Stimulated activated naive B cell treated with anti-CD40 and anti-IgM and Interleukin-4, amounts not matched to agents 10 μg/mL and 1 μg/mL and 100 μg/mL, for 72 hours (primary cell): ENCODE measurements at regions not wholly inside any gene's neighbourhood (a gene's known extent, or its start where the extent isn't known, plus 50 kb on each side); places are given as distances from the start of the nearest gene placed in this dataset.

Experiments used
- ATAC-seq, 2 donors: fragments of 150-1000 bp; cut with Tn5 transposase; replicated peaks; 2 replicates each; pipeline ENCODE4 v1.10.0; 2021; ENCODE audit warnings: moderate library complexity in 1 of 2
- DNase-seq: peaks from one replicate; pipeline ENCODE4 v3.0.0; 2021
- H3K27ac Mint-ChIP-seq: one replicate; pipeline ENCODE4 v1.8.0; 2022; ENCODE audit warnings: mild to moderate bottlenecking, mixed read lengths
- H3K27me3 Mint-ChIP-seq, 2 donors: one replicate each; pipeline ENCODE4 v1.8.0; 2022; ENCODE audit warnings: mixed read lengths in 2 of 2
- H3K36me3 Mint-ChIP-seq, 2 donors: one replicate each; pipeline ENCODE4 v1.8.0; 2022; ENCODE audit warnings: mixed read lengths in 2 of 2, mild to moderate bottlenecking in 1 of 2
- H3K4me1 Mint-ChIP-seq, 2 donors: one replicate each; pipeline ENCODE4 v1.8.0; 2022; ENCODE audit warnings: mixed read lengths in 2 of 2, mild to moderate bottlenecking in 1 of 2
- H3K4me3 Mint-ChIP-seq, 2 donors: one replicate each; pipeline ENCODE4 v1.8.0; 2022; ENCODE audit warnings: mild to moderate bottlenecking in 2 of 2, mixed read lengths in 2 of 2, moderate library complexity in 1 of 2
- H3K9me3 Mint-ChIP-seq, 2 donors: one replicate each; pipeline ENCODE4 v1.8.0; 2022; ENCODE audit warnings: mixed read lengths in 2 of 2, mild to moderate bottlenecking in 1 of 2

DNA sequence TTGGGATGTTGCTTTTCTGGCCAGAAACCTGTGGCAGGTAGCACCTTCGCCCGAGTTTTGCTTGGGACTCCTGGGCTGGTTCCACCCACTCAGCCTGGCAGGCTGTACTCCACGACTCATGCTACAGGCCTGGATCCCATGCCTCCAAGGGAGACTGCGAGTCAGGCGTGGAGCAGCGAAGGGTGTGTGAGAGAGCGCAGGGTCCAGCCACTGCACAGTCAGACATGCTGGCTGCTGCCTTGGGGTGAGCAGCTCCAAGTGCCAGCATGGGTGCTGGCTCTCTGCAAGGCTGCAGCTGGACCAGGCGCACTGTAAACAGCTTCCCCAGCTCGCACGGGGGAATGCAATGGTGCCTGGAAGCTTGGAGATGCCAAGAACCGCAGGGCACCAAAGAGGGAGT lies 249.6 kb upstream of the EDIL3 start:
- Mint-ChIP-seq H3K4me1 (no peaks in the 10 kb centered on the region), H3K4me3 (no peak overlapping the region), H3K9me3 (peaks cover 0 to 9% of the 10 kb centered on the region in 2 donors), H3K27ac (no peak overlapping the region), H3K36me3 (no peaks in the 10 kb centered on the region), H3K27me3 (no peaks in the 10 kb centered on the region)
- ATAC-seq (peak in 1 of 2 donors; percentile 18), DNase-seq (no peak)

DNA sequence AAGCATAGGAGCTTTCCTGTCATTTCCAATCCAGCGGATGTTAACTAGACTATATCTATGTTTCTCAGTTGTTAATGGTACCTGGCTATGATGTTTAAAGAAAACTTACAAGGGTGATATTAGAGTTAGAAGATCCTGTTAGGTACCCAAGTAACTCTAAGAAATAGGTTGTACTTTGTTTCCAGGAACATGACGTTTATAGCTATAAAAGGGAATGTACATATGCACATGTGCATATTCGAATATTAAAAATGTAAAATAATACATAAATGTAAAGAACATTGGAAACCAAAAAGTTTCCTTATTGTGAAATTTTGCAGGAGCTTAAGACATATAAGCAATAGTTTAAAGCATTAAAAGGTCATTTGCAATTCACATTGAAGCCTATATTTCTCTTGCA lies 247.7 kb upstream of the EDIL3 start:
- Mint-ChIP-seq H3K4me3 (no peak overlapping the region), H3K9me3 (peaks cover 0 to 9% of the 10 kb centered on the region in 2 donors), H3K36me3 (no peaks in the 10 kb centered on the region), H3K4me1 (no peaks in the 10 kb centered on the region), H3K27me3 (no peaks in the 10 kb centered on the region), H3K27ac (no peak overlapping the region)
- ATAC-seq (no peak), DNase-seq (no peak)

DNA sequence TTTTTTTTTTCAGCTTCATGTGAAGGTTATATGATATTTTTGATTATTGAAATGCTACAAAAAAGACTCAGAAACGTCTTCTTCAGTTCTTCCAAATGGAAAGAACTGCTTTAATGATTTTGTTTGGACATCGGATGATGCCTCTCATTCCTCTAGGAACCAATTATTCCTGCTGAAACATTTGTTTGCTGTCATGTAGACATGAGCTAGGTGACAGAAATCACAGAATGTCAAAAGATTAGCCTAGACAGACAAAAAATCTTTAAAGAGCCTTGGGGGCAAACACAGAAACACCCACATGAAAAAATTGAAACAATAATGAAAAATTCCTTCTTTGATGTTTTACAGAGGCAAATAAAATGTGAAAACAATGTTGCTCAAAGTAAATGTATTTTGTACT lies 244.2 kb upstream of the EDIL3 start:
- peaks cover 0 to 9% of the 10 kb centered on the region in 2 donors for H3K9me3 Mint-ChIP-seq
- H3K4me3 Mint-ChIP-seq = no peak overlapping the region
- no peaks in the 10 kb centered on the region for H3K27me3 Mint-ChIP-seq
- ATAC-seq (no peak), DNase-seq (no peak)
- H3K27ac Mint-ChIP-seq = no peak overlapping the region
- no peaks in the 10 kb centered on the region for H3K36me3 Mint-ChIP-seq
- no peaks in the 10 kb centered on the region for H3K4me1 Mint-ChIP-seq

DNA sequence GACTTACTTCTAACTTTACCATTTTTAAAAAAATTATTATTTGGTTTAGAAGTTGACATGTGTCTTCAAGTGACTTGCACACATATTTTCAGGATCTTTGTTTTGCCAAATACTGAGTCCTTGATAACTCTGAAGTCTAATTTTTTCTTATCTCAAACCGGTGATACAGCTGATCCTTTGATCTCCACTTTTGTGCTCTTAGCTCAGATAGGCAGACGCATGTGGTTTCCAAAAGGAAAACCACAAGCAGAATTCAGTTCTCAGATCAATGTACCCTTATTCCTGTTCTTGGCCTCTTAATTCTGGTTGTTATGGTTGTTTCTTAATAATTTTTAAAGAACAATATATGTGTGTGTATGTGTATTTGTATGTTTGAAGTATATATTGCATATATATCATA lies 238.3 kb upstream of the EDIL3 start:
- Mint-ChIP-seq H3K4me3 (no peak overlapping the region), H3K27ac (no peak overlapping the region), H3K4me1 (no peaks in the 10 kb centered on the region), H3K27me3 (no peaks in the 10 kb centered on the region), H3K9me3 (no peaks in the 10 kb centered on the region), H3K36me3 (no peaks in the 10 kb centered on the region)
- ATAC-seq (no peak), DNase-seq (no peak)

DNA sequence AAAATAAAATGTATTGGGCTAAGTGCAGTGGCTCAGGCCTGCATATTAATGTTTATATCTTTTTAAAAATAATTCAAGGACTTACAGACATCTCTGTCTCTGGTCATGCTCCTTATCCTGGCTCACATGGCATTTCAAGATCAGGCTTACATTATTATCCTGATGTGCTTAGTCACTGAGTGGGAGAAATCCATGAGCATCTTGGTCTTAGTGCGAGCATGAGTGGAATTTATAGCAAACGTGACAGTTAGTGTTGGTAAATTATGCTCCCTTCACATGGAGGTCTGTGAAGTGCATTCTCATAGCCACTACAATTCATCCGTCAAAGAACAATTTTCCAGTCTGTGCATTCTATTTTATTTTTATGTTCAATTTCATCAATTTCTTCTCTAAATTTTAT lies 237.8 kb upstream of the EDIL3 start:
- H3K4me3 Mint-ChIP-seq = no peak overlapping the region
- H3K27me3 Mint-ChIP-seq = no peaks in the 10 kb centered on the region
- no peaks in the 10 kb centered on the region for H3K9me3 Mint-ChIP-seq
- DNase-seq = no peak
- no peaks in the 10 kb centered on the region for H3K36me3 Mint-ChIP-seq
- no peak overlapping the region for H3K27ac Mint-ChIP-seq
- ATAC-seq = no peak
- H3K4me1 Mint-ChIP-seq = no peaks in the 10 kb centered on the region

DNA sequence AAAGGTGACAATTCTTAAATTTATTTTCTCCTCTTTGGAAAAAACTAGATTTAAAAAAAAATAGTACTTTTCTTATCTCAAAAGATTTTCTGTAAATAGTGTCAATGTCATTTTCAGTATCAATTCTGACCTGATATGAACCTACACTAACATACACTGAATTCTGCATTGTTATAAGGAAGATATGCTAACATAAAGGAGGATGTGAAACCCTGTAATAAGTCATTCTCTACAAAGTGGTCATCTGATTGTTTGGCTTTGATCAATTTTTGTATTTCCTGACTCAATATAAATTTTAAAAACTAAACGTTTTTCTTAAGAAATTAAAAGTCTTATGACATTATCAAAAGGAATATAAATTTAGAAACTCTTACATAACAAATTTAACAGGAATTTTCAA lies 233.6 kb upstream of the EDIL3 start:
- no peak overlapping the region for H3K4me3 Mint-ChIP-seq
- no peaks in the 10 kb centered on the region for H3K36me3 Mint-ChIP-seq
- H3K27me3 Mint-ChIP-seq = no peaks in the 10 kb centered on the region
- no peak overlapping the region for H3K27ac Mint-ChIP-seq
- H3K4me1 Mint-ChIP-seq = no peaks in the 10 kb centered on the region
- no peaks in the 10 kb centered on the region for H3K9me3 Mint-ChIP-seq
- ATAC-seq = peak; percentile 46 to 68
- no peak for DNase-seq

DNA sequence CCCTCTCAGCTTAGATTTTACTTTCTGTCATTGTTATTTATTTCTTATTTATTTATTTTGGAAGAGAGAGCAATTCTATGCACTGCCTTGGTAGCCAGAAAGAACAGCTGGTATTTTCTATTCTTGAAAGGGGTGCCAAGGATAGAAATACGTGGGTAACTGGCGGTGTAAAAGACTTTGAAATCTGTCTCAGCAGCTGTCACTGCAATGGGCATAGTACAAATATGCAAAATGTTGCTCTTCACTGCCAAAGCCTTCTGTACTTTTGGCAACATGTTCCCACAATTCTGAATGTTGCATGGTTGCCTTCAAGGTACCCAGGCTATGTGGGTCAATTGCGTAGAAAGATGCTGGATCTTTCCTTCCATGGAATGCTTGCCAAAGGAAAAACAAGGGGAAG lies 230.2 kb upstream of the EDIL3 start:
- no peaks in the 10 kb centered on the region for H3K9me3 Mint-ChIP-seq
- ATAC-seq = no peak
- H3K27ac Mint-ChIP-seq = no peak overlapping the region
- no peak overlapping the region for H3K4me3 Mint-ChIP-seq
- no peak for DNase-seq
- no peaks in the 10 kb centered on the region for H3K4me1 Mint-ChIP-seq
- no peaks in the 10 kb centered on the region for H3K36me3 Mint-ChIP-seq
- no peaks in the 10 kb centered on the region for H3K27me3 Mint-ChIP-seq

DNA sequence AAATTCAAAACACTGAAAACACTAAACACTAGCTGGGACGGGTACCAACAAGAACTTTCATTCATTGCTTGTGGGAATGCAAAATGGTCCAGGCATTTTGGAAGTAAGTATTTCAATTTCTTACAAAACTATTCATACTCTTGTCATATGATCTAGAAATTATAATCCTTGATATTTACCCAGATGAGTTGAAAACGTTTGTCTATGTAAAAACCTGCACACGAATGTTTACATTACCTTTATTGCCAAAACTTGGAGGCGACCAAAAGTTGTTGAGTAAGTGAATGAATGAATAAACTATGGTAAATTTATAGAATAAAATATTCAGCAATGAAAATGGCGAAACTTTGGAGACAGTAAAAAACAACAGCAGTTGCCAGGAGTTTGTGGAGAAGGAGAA lies 222.1 kb upstream of the EDIL3 start:
- Mint-ChIP-seq H3K36me3 (no peaks in the 10 kb centered on the region), H3K4me1 (peaks cover 2 to 5% of the 10 kb centered on the region in 2 donors), H3K27me3 (no peaks in the 10 kb centered on the region), H3K4me3 (no peak overlapping the region), H3K27ac (no peak overlapping the region), H3K9me3 (peaks cover 0 to 3% of the 10 kb centered on the region in 2 donors)
- no peak for ATAC-seq
- no peak for DNase-seq

DNA sequence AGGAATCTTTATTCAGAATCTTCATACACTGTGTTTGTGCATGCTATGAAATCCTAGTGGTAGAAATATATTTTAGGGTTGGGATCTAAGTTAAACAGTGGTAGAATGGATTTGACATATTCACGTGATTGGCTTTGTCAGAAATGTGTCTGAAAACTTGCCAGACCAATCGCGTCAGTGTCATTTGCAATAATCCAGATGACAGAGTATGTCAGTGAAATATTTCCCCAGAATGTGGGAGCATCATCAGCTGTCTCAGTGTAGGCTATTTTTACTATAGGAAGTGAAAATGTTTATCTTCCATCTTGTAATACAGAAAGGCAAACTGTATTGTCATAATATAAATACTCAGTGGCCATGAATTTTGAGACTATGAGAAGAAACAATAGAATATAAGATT lies 220.6 kb upstream of the EDIL3 start:
- peaks cover 2 to 5% of the 10 kb centered on the region in 2 donors for H3K4me1 Mint-ChIP-seq
- no peak overlapping the region for H3K4me3 Mint-ChIP-seq
- H3K27ac Mint-ChIP-seq = no peak overlapping the region
- ATAC-seq = no peak
- DNase-seq = no peak
- H3K9me3 Mint-ChIP-seq = peaks cover 0 to 3% of the 10 kb centered on the region in 2 donors
- H3K36me3 Mint-ChIP-seq = no peaks in the 10 kb centered on the region
- no peaks in the 10 kb centered on the region for H3K27me3 Mint-ChIP-seq

DNA sequence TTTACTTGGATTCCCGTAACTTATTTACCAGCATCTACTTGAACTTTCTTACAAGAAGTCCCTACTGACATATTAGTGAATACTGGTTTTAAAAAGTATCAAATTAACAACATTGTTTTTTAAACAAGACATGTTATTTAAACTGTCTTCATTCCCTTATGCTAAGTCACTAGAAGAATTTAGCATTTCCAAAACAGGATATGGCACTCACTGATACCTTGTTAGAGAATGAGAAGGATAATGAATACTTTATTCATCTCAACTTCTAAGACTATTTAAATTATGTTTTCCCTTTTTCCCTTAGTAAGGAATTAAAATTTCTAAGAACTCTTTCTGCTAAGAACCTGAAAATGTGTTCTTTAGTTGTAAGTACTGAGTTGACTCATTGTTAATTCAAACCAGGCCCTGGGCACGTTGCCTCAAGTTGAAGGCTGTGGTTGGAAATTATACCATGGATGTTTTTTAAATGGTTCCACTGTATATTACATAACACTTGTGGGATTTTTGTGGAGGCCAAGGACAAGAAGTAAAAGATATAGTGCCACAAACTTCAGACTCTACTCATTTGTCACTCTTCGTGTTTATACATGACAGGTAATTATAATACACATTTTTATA lies 219.0 kb upstream of the EDIL3 start:
- Mint-ChIP-seq H3K36me3 (no peaks in the 10 kb centered on the region), H3K4me1 (peaks cover 2 to 5% of the 10 kb centered on the region in 2 donors), H3K4me3 (no peak overlapping the region), H3K27me3 (no peaks in the 10 kb centered on the region), H3K9me3 (peaks cover 0 to 4% of the 10 kb centered on the region in 2 donors), H3K27ac (no peak overlapping the region)
- no peak for DNase-seq
- no peak for ATAC-seq

DNA sequence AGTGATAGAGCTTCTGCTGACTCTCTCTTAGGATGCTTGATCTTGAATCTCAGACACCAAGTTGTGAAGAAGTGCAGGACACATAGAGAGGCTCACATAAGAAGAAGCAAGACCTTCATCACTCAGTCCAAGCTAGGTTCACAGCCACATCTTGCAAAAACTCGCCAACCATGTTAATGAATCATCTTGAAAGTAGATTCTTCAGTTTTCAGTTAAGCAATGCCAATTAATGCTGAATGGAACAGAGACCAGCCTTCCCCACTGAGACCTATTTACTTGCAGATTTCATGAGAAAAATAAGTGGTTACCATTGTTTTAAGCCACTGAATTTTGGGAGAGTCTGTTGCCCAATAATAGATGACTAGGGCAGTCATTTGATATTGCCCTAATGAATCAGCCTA lies 217.7 kb upstream of the EDIL3 start:
- H3K4me1 Mint-ChIP-seq = peaks cover 2 to 5% of the 10 kb centered on the region in 2 donors
- H3K36me3 Mint-ChIP-seq = no peaks in the 10 kb centered on the region
- H3K9me3 Mint-ChIP-seq = peaks cover 0 to 4% of the 10 kb centered on the region in 2 donors
- ATAC-seq = peak; percentile 4 to 14
- H3K27me3 Mint-ChIP-seq = no peaks in the 10 kb centered on the region
- no peak overlapping the region for H3K27ac Mint-ChIP-seq
- no peak for DNase-seq
- no peak overlapping the region for H3K4me3 Mint-ChIP-seq

DNA sequence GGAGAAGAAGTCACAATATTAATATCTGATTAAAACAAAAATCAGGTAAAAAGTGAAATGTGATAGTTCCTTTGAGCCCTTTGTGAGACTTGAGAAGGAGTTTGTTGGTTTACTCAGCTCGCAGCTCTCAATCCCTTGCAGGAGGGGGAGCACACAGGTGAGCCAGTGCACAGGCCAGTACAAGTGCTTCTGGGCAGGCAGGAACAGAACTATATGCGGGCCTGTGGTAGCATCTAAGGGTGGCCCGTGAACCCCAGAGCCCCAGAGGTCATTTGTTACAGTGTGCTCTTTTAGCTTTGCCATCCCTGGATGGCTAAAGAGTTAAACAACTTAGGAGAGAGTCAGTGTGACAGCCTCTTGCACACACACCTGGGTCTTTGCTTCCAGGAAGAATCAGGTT lies 215.3 kb upstream of the EDIL3 start:
- Mint-ChIP-seq H3K27me3 (no peaks in the 10 kb centered on the region), H3K36me3 (no peaks in the 10 kb centered on the region), H3K9me3 (peaks cover 0 to 4% of the 10 kb centered on the region in 2 donors), H3K27ac (no peak overlapping the region), H3K4me1 (peaks cover under 1 to 2% of the 10 kb centered on the region in 2 donors), H3K4me3 (no peak overlapping the region)
- ATAC-seq (no peak), DNase-seq (no peak)

DNA sequence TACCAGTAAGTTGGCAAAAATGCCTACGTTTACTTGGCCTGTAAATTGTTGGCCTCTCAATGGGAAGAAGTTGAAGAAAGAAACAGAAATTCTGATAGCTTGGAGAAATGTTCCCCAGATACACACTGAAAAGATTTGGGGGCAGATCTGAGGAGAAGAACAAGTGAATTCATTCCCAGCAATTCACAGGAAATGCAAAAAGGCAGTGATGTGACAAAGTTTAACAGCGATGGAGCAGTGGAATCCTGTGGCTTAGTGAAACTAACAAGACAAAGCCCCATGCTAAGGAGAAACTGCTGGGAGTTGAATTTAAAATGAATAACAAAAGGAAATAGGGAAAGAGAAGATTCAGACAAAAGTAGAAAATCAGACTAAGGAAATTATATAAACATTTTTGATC lies 213.2 kb upstream of the EDIL3 start:
- Mint-ChIP-seq H3K36me3 (no peaks in the 10 kb centered on the region), H3K27me3 (no peaks in the 10 kb centered on the region), H3K9me3 (peaks cover 0 to 4% of the 10 kb centered on the region in 2 donors), H3K4me3 (no peak overlapping the region), H3K4me1 (no peaks in the 10 kb centered on the region), H3K27ac (no peak overlapping the region)
- ATAC-seq = no peak
- DNase-seq = no peak

DNA sequence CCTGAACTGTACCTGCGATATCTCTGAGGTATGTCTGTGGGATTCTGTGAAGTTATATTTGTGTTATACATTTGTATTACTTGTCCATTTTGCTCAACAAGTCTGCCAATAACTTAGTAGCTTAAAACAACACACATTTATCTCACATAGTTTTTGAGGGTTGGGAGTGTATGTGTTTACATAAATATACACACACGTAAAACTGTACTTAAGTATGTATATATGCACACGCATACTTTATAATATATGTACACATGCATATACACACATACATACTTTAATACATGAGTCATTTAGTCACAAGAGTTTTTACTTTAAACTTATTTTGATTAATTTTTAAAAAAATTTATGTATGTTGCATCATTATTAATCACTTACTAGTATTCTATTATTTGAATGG lies 205.9 kb upstream of the EDIL3 start:
- no peaks in the 10 kb centered on the region for H3K9me3 Mint-ChIP-seq
- ATAC-seq (no peak), DNase-seq (no peak)
- H3K36me3 Mint-ChIP-seq = no peaks in the 10 kb centered on the region
- H3K27me3 Mint-ChIP-seq = no peaks in the 10 kb centered on the region
- no peaks in the 10 kb centered on the region for H3K4me1 Mint-ChIP-seq
- no peak overlapping the region for H3K27ac Mint-ChIP-seq
- H3K4me3 Mint-ChIP-seq = no peak overlapping the region

DNA sequence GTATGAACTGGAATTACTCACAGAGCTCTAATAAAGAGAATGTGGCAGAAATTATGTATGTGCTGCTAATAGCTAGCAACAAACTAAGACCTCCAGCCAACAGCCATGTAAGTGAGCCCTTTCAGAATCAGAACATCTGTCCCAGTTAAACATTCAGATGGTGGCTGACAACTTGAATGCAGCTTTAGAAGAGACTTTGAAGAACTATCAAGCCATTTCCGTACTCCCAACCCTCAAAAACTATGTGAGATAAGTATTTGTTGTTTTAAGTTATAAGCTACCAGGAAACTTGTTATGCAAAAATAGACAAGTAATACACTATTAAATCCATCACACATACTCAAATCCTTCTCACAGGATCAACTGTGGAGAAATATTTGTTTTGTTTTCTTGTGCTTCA lies 205.2 kb upstream of the EDIL3 start:
- no peaks in the 10 kb centered on the region for H3K36me3 Mint-ChIP-seq
- H3K4me3 Mint-ChIP-seq = no peak overlapping the region
- no peak overlapping the region for H3K27ac Mint-ChIP-seq
- ATAC-seq = no peak
- H3K9me3 Mint-ChIP-seq = no peaks in the 10 kb centered on the region
- H3K4me1 Mint-ChIP-seq = no peaks in the 10 kb centered on the region
- no peaks in the 10 kb centered on the region for H3K27me3 Mint-ChIP-seq
- DNase-seq = no peak

DNA sequence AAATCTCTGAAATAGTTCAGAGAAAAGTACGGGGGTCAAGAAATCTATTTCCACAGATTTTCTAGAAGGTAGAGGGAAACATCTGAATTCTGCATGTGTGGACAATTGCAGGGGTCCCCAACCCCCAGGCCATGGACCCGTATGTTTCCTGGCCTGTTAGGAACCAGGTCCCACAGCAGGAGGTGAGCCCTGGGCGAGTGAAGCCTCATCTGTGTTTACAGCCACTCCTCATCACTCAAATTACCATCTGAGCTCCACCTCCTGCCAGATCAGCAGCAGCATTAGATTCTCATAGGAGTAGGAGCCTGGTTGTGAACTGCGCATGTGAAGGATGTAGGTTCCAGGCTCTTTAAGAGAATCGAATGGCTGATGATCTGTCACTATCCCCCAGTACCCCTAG lies 200.5 kb upstream of the EDIL3 start:
- no peak overlapping the region for H3K4me3 Mint-ChIP-seq
- no peaks in the 10 kb centered on the region for H3K36me3 Mint-ChIP-seq
- H3K4me1 Mint-ChIP-seq = no peaks in the 10 kb centered on the region
- H3K9me3 Mint-ChIP-seq = no peaks in the 10 kb centered on the region
- ATAC-seq (no peak), DNase-seq (no peak)
- no peak overlapping the region for H3K27ac Mint-ChIP-seq
- H3K27me3 Mint-ChIP-seq = no peaks in the 10 kb centered on the region
